ENCODE measurements at regions not wholly inside any gene's neighbourhood (a gene's known extent, or its start where the extent isn't known, plus 50 kb on each side); places are given as distances from the start of the nearest gene placed in this dataset.
A peak's percentile ranks its signal among the peaks of the same experiment; 100 is the strongest.

- BruUV-seq (replicated peaks), result no TSS peak
- H3K9me3 ChIP-seq (replicated peaks; ENCODE audit: control insufficient read depth, insufficient read depth, low read depth, low read length), result no peaks in the 10 kb centered on the region
- no peak overlapping the region for H3K27ac ChIP-seq (ENCODE audit: extremely low read depth, low read depth, low read length)
- 0% methylated on average over 4 of the region's 4 CpGs for WGBS (ENCODE audit: insufficient coverage, low coverage, missing lambda C conversion rate)
- ChIA-PET POLR2A (no interaction called here), CTCF (ENCODE audit: low intra/inter-chr PET ratio) (no interaction called here)
- no peaks in the 10 kb centered on the region for H3K4me1 ChIP-seq (replicated peaks in 1 of 2; ENCODE audit: control insufficient read depth in 2 of 2, insufficient read depth in 2 of 2, low read length in 2 of 2)
- no peak overlapping the region for H2AFZ ChIP-seq (ENCODE audit: low read depth, low read length)
- FAIRE-seq (peak; percentile 64), DNase-seq (ENCODE audit: extremely low read depth in 1 of 4, low spot score in 3 of 4) (peak in 1 of 4 experiments; percentile 6), ATAC-seq (no peak)
- no peaks in the 10 kb centered on the region for H4K20me1 ChIP-seq (replicated peaks; ENCODE audit: control insufficient read depth, insufficient read depth, low read length)
- H3K79me2 ChIP-seq (ENCODE audit: control insufficient read depth, insufficient read depth, low read length), result no peaks in the 10 kb centered on the region
- H3K36me3 ChIP-seq (ENCODE audit: control insufficient read depth, insufficient read depth, low read length), result no peaks in the 10 kb centered on the region
- in situ Hi-C loops (cut with MboI) (no loop called here), intact Hi-C loops (cut with micrococcal nuclease) (no loop called here)
- no peaks in the 10 kb centered on the region for H3K27me3 ChIP-seq (ENCODE audit: control insufficient read depth in 2 of 2, insufficient read depth in 2 of 2, low read length in 2 of 2)
- H3K9ac ChIP-seq (ENCODE audit: insufficient read depth in 1 of 2, low read depth in 2 of 2, low read length in 2 of 2), result no peak overlapping the region
- H3K9me1 ChIP-seq (ENCODE audit: control insufficient read depth, insufficient read depth, low read length), result no peaks in the 10 kb centered on the region
- TF ChIP-seq ZNF277 (CRISPR knock-in tag; IDR thresholded peaks at IDR 0.05; ENCODE audit: borderline replicate concordance) (no peak), RCOR1 (IDR thresholded peaks at IDR 0.05; ENCODE audit: borderline replicate concordance in 1 of 2, low read depth in 2 of 2, low read length in 2 of 2) (no peak), EHMT2 (IDR thresholded peaks at IDR 0.05) (peak; percentile 95), REST (IDR thresholded peaks at IDR 0.05; ENCODE audit: borderline replicate concordance) (peak; percentile 97), REST (CRISPR knock-in tag; IDR thresholded peaks at IDR 0.05; ENCODE audit: low read depth) (peak; percentile 83), MIER1 (IDR thresholded peaks at IDR 0.05; ENCODE audit: low read depth) (peak; percentile 85)
- no peak overlapping the region for H3K4me2 ChIP-seq (ENCODE audit: insufficient read depth, low read length)
- no peak overlapping the region for H3K4me3 ChIP-seq
These were observed 390.4 kb downstream of the SHISA9 start for GRCh38 chr16:13291591-13292333.
